H7 (cell line): ENCODE measurements at regions not wholly inside any gene's neighbourhood (a gene's known extent, or its start where the extent isn't known, plus 50 kb on each side); places are given as distances from the start of the nearest gene placed in this dataset.
"Not testable (repeated sequence)": the region's sequence is repeated elsewhere in the genome, so short reads cannot be mapped to it uniquely, and the experiment has no call there.

Source experiments
- DNase-seq: peaks from one replicate; pipeline ENCODE4 v3.0.0; 2012
- H3K27me3 ChIP-seq: 2 replicates; pipeline ENCODE4 v1.6.0; 2011; ENCODE audit warnings: mild to moderate bottlenecking, low read length; ENCODE audit not compliant: control insufficient read depth, insufficient read depth
- H3K36me3 ChIP-seq: replicated peaks from 2 replicates; pipeline ENCODE4 v1.5.1; 2011; ENCODE audit warnings: low read length; ENCODE audit not compliant: control insufficient read depth, insufficient read depth
- H3K4me3 ChIP-seq: 2 replicates; pipeline ENCODE4 v1.5.1; 2011; ENCODE audit warnings: low read depth, mild to moderate bottlenecking, control low read depth, low read length, moderate library complexity; ENCODE audit not compliant: insufficient read depth

GRCh38 chr17:31660684-31661083 lies 198.4 kb downstream of the COPRS start:
- DNase-seq, result no peak
- H3K36me3 ChIP-seq, result no peaks in the 10 kb centered on the region
- H3K4me3 ChIP-seq, result no peak overlapping the region
- no peaks in the 10 kb centered on the region; the same call in 1 of the 2 replicates for H3K27me3 ChIP-seq

GRCh38 chr17:31657876-31658275 lies 201.2 kb downstream of the COPRS start:
- H3K27me3 ChIP-seq, result no peaks in the 10 kb centered on the region; the same call in 1 of the 2 replicates
- DNase-seq, result no peak
- no peak overlapping the region for H3K4me3 ChIP-seq
- no peaks in the 10 kb centered on the region for H3K36me3 ChIP-seq

- H3K4me3 ChIP-seq, result no peak overlapping the region
- no peak for DNase-seq
- no peaks in the 10 kb centered on the region for H3K36me3 ChIP-seq
- no peaks in the 10 kb centered on the region; the same call in 1 of the 2 replicates for H3K27me3 ChIP-seq
These were observed 204.1 kb downstream of the COPRS start for GRCh38 chr17:31654936-31655335.

- DNase-seq, result no peak
- no peak overlapping the region for H3K4me3 ChIP-seq
- no peaks in the 10 kb centered on the region; the same call in 1 of the 2 replicates for H3K27me3 ChIP-seq
- H3K36me3 ChIP-seq, result no peaks in the 10 kb centered on the region
These were observed 205.4 kb downstream of the COPRS start for GRCh38 chr17:31653691-31654090.

GRCh38 chr17:31650756-31651520 lies 208.1 kb downstream of the COPRS start:
- peak; percentile 16 for DNase-seq
- H3K27me3 ChIP-seq, result no peaks in the 10 kb centered on the region
- H3K36me3 ChIP-seq, result no peaks in the 10 kb centered on the region
- H3K4me3 ChIP-seq, result no peak overlapping the region

- no peak for DNase-seq
- H3K27me3 ChIP-seq, result no peaks in the 10 kb centered on the region
- no peaks in the 10 kb centered on the region for H3K36me3 ChIP-seq
- no peak overlapping the region for H3K4me3 ChIP-seq
These were observed 209.7 kb downstream of the COPRS start for GRCh38 chr17:31649302-31649701.

- DNase-seq, result no peak
- Histone ChIP-seq H3K36me3 (no peaks in the 10 kb centered on the region), H3K4me3 (no peak overlapping the region), H3K27me3 (no peaks in the 10 kb centered on the region)
These were observed 211.4 kb downstream of the COPRS start for GRCh38 chr17:31647661-31648060.

- H3K4me3 ChIP-seq, result no peak overlapping the region
- no peaks in the 10 kb centered on the region for H3K36me3 ChIP-seq
- no peaks in the 10 kb centered on the region for H3K27me3 ChIP-seq
- no peak for DNase-seq
These were observed 212.4 kb downstream of the COPRS start for GRCh38 chr17:31646642-31647041.

- Histone ChIP-seq H3K36me3 (no peaks in the 10 kb centered on the region), H3K27me3 (no peaks in the 10 kb centered on the region), H3K4me3 (no peak overlapping the region)
- no peak for DNase-seq
These were observed 213.7 kb downstream of the COPRS start for GRCh38 chr17:31645351-31645750.

- Histone ChIP-seq H3K36me3 (no peaks in the 10 kb centered on the region), H3K27me3 (no peaks in the 10 kb centered on the region), H3K4me3 (no peak overlapping the region)
- DNase-seq, result no peak
These were observed 227.3 kb downstream of the COPRS start for GRCh38 chr17:31631766-31632165.

- DNase-seq, H3K36me3 ChIP-seq, H3K27me3 ChIP-seq, H3K4me3 ChIP-seq: not testable (repeated sequence)
These were observed 228.2 kb downstream of the COPRS start for GRCh38 chr17:31630866-31631265.

- Histone ChIP-seq H3K27me3 (no peaks in the 10 kb centered on the region), H3K4me3 (no peak overlapping the region), H3K36me3 (no peaks in the 10 kb centered on the region)
- DNase-seq, result no peak
These were observed 229.2 kb downstream of the COPRS start for GRCh38 chr17:31629696-31630470.

- DNase-seq, result no peak
- Histone ChIP-seq H3K36me3 (no peaks in the 10 kb centered on the region), H3K27me3 (no peaks in the 10 kb centered on the region), H3K4me3 (no peak overlapping the region)
These were observed 231.1 kb downstream of the COPRS start for GRCh38 chr17:31627960-31628359.

- Histone ChIP-seq H3K4me3 (no peak overlapping the region), H3K27me3 (no peaks in the 10 kb centered on the region), H3K36me3 (no peaks in the 10 kb centered on the region)
- no peak for DNase-seq
These were observed 232.5 kb downstream of the RAB11FIP4 start for GRCh38 chr17:31623990-31624389.

- Histone ChIP-seq H3K27me3 (no peaks in the 10 kb centered on the region), H3K4me3 (no peak overlapping the region)
- DNase-seq, result no peak
These were observed 231.0 kb downstream of the RAB11FIP4 start for GRCh38 chr17:31622500-31622899.

More at GRCh38 chr17:31622500-31622899, 231.0 kb downstream of the RAB11FIP4 start:
- H3K36me3 ChIP-seq, result no peaks in the 10 kb centered on the region
